GM18511 (cell line): ENCODE measurements at regions not wholly inside any gene's neighbourhood (a gene's known extent, or its start where the extent isn't known, plus 50 kb on each side); places are given as distances from the start of the nearest gene placed in this dataset.

ENCODE experiments used
- ATAC-seq: cut with Tn5 transposase; IDR thresholded peaks from one replicate; pipeline ENCODE4 v1.9.1; 2021; ENCODE audit warnings: mild to moderate bottlenecking, moderate library complexity; ENCODE audit not compliant: unreplicated experiment

DNA sequence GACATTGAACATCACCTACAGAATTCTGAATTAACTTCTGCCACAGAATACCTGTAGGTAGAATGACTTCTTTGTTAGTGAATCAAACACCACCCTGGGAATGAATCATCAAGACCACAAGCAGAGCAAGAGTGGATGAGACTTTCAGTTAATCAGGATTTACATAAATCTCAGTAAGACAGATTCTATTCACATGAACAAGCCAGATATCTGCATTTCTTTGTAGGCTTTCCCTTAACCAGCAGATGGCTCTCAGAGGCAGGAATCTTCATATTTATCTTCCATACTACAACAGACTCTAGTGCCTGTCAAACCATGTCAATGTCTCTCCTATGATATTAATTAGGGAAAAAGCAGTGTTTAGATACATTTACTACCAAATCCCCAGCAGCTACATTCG lies 412.1 kb downstream of the KLF12 start:
- ATAC-seq, result peak; percentile 91

DNA sequence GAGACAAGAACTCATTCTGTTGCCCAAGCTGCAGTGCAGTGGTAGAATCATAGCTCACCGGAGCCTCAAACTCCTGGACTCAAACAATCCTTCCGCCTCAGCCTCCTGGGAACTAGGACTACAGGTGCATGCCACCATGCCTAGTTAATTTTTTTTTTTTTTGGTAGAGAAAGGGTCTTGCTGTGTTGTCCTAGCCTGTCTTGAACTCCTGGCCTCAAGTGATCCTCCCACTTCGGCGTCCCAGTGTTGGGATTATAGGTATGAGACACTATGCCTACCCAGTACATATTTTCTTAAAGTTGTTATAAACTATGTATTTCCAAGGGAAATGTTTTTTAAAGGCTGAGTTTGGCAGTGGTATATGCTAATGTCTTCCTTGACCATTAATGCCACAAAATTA lies 412.6 kb downstream of the KLF12 start:
- ATAC-seq, result peak; percentile 5

DNA sequence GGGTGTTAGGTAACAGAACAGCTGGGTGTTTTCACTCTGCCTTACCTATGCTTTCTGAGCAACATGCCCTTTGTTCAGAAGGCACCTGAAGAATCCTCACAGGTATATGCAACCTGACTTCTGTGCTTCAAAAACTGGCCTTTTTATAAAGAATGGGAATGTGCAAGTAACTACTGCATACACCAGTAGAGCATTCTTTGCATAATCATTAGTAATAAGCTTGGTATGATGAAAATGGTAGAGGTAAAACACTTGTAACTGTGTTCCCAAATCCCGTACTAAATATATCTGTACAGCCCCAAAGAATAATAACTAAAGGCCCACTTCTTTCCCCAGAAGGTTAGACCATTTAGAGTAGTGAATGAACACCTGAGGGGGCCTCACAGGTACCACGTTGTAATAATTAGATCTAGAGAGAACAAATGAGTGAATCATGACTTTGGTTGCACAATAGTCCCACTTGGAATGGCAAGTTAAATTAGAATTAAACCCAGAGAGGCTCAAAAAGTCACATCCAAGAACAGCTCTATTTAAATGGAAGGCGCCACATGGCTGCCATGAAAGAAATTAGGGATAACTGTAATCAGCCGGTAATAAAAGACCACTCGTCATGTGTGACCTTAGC lies 413.9 kb downstream of the KLF12 start:
- no peak for ATAC-seq

DNA sequence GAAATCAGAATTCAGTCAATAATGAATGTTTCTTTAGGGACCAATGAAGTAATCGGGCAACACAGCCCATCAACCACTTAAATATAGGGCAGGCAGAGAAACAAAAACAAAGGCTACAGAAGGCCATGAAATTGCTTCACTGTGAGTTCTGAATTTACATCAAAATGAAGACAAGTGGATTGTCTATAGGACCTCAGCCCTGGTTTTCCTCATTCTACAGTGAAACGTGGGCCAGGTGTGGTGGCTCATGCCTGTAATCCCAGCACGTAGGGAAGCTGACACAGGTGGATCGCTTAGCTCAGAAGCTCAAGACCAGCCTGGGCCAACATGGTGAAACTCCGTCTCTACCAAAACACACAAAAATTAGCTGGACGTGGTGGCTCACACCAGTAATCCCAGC lies 416.0 kb downstream of the KLF12 start:
- ATAC-seq, result no peak

DNA sequence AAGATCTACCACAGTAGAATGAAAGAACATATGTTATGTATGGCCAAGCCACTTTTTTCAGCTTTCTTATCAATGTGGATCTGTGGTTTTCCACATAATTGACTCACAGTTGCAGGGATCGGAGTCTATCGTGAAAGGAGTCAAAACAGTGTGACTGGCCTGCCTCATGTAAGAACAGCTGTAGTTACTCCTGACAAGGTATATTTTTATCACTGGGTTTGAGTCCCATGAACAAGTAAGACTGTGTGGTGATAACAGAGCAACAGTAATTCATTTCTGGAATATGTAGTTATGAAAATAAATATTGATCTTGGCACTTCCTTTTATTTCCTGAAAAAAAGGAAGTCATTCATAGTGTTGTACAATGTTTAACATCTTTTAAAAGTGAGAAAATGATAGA lies 416.6 kb downstream of the KLF12 start:
- no peak for ATAC-seq

DNA sequence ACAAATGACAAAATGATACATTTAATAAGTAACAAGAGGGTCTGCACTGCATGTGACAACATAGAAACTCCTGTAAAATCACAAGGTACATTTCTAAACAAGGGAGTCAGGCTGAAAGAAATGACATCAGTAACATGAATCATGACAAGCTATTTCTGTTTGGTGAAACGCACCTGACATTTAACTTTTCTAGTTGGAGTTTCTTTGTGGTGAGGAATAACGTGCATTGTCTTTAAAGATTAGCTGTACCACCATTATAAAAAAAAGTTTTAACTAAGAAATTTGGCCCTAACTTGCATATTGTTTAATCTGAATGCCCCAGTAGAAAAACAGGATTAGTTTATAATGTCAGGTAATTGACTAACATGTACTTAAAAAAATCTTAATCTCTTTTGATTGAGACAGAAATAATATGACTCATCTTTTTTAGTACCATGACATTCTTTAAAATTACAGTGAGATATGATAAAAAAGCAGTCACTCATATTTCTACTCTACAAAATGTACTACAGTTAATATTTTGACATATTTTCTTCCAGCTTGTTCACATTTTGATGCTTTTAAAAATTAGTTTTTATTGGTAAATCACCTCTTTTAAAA lies 418.2 kb downstream of the KLF12 start:
- ATAC-seq, result peak; percentile 67

DNA sequence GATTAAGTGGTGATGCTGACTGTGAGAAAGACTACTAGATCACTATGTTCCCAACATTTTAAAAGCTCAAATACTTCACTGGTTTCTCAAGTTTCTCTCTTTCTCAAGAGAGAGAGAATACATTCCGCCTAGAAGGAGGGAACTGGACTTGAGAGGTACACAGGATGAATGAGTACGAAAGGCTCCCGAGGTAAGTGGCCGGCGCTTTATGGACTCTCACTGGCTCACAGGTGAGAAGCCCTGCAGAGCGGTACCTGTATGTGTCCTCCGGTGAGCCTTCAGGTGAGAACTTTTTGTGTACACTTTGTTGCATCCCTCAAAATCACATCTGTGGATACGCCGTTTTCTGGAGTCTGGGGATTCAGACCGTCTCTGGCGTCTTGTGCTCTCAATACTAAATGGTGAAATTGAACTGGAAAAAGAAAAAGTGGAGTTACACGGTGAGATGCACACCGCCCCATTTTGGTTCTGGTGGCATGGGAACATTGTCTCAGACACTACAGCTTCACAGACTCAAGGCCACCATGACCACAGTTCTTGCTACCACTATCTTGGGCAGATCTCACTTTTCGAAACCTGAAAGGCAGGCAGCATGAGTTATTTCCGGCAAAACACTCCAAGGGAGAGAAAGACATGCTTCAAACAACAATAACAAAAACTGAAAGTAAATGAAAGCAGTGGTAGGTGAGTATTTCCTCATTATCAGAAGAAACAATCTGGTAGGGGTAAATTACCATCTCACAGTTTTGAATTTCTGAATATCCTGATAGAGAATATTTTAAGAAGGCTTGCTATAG lies 418.9 kb downstream of the KLF12 start:
- ATAC-seq, result peak; percentile 95

DNA sequence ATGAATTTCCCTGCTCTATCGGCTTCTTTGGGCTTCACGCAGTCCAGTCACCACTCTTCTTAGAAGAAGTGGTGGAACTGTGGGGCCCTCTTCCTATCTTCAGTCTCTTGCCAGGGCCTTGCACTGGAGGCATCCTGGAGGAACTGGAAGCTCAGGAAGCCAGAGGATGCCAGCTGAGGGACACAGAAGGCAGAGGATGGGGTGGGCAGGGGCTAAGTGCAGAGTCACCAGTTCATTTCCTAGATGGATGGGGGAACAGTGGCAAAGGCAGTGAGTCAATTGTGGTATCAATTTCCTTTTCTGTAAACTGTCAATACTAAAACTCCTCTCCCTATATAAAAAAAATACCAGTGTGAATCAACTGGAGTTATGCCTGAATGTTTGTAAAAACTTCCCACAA lies 419.7 kb downstream of the KLF12 start:
- no peak for ATAC-seq

DNA sequence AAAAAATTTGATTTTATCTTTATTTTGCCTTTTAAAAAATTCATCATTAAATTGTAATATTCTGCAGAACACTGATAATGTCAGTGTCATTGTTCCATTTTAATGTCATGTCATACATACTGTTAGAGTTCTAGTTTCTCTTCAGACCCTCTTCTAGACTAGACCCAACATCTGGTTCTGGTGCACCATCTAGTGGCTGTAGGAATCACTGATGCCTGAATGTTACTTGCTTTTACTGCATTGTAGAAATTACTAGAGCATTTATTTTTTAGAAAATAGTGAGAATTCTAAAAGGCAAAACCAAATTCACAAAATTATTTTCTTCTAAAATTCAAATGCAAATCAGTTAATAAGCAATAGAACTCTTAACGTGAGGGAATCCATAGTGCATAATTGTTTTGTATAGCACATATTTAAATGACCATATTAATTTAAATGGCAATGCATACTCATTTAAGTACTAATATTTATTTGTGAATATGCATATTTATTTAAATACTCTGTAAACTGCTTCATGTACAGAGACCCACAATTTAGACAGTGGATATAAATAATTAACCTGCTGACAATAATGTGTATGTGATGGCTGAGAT lies 425.7 kb downstream of the KLF12 start:
- peak; percentile 95 for ATAC-seq

DNA sequence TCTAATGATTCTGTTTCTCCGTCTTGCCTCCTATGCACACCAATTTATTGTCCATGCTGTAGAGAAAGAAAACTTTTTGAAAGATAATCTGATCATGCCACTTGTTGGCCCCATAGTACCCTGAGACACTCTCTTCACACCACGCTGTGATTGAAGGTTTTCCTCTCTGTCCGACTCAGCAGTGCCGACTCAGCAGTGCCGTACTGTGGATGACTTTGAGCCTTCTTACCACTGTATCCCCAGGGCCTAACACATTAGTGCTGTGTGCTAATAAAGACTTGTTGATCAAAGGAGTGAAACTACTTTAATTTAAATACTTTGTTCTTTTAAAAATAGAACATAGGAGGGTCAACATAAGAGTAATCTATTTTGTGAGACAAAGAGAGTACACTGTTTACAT lies 429.6 kb downstream of the KLF12 start:
- no peak for ATAC-seq

DNA sequence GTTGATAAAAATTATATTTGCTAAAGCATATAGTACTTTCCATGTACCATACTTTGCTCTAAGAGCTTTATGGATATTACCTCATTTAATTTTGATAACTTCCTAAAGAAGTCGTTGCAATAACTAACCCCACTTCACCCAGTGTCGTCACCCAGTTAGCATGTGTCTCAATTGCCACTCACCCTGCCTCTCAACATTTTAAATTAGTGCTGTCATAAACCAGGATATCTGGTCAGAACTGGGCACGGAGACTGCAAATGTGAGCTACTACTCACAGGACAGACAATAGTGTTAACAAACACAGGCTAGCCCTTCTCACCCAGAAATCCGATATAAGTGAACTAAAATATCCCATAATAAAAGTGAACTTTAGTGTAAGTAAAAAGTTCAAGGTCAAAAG lies 430.6 kb downstream of the KLF12 start:
- ATAC-seq, result no peak

DNA sequence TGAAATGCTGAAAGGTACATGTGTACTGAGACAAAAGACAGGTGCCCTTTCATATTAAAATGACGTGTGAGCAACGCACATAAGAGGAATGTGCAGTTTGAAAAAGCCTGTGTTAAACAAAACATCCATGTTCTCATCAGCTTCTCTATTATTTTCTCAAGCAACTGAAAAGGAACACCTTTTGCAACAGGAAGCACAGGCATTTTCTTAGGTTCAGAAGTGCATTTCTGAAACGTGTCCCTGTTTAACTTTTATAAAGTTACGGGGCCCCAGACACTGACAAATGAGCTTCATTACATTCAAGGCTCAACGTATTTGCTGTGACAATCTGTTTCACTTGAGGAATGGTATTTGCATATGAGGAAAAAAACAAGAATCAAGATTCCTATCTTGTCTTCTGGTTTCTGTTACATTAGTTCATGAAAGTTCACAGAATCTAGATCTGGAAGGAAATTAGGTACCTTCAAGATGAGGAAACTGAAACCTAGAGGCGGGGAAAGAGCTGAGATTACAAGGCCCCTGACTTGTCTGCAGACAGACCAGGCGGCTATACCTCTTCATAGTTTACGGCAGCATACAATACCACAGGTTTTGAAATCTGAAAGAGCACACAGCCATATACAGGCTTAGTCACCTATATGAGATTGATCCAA lies 431.7 kb downstream of the KLF12 start:
- ATAC-seq, result peak; percentile 88

DNA sequence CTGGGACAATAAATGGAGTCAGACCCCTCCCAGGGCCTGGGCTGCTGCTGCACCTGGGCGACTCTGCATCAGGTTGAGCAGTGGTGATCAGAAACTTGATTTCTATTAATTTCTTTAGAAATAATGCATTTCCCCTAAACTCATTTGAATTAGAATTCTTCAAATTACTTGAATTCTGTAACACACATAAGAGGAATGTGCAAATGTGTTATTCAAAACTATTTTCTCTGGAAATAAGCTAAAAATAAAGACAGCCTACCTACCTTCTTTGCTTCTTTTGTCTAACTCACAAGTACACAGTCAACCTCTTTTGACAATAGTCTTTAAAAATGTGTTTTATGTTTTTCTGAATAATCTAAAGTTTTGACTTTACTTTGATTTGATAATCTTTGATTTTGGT lies 433.0 kb downstream of the KLF12 start:
- no peak for ATAC-seq

DNA sequence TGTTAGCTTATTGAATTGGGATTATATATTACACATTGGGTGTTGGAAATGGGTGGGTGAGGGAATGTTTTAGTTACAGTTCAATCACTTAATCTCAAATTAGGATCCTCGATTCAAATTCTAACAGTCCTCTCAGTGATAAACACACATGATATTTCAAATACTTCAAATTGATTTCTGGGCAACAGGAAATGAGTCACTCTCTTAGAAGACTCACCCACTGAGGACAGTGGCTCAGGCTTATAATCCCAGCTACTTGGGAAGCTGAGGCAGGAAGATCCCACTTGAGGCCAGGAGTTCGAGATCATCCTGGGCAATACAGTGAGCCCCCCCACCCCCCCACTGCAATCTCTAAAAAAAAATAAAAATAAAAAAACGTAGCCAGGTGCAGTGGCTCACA lies 435.3 kb downstream of the KLF12 start:
- ATAC-seq, result no peak

DNA sequence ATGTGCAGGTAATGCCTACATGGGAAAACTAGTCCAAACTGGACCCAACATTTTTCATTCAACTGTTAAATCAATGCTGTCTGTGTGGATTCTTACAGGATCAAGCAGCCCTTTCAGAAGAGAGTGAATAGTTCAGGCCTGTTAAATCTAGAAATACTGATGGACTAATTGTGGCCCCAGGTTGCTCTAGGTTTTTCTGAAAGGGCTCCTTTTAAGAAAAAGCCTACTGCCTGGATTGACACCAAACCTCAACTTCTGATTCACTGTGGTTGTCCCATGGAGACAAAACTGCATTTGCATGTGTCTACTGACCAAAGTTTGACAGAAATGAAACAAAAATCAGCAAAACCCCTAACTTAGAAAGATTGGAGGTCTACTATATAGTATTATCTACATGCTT lies 437.0 kb downstream of the KLF12 start:
- no peak for ATAC-seq

DNA sequence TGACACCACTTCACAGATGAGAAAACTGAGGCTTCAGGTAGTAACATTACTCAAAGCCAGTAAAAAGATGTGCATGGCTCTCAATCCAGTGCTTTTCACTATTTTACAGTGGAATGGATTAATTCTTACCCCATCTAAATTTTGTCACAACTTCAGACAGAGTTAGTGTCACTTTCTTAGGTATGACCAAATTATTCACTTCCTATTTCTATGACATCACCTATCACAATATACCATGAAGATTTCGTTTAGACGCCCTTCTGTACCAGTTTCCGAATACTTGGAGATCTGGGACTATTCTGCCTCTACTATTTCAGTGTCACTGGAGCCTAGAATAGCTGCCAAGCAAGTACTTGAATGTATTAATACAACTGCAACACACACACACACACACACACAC lies 437.5 kb downstream of the KLF12 start:
- no peak for ATAC-seq

DNA sequence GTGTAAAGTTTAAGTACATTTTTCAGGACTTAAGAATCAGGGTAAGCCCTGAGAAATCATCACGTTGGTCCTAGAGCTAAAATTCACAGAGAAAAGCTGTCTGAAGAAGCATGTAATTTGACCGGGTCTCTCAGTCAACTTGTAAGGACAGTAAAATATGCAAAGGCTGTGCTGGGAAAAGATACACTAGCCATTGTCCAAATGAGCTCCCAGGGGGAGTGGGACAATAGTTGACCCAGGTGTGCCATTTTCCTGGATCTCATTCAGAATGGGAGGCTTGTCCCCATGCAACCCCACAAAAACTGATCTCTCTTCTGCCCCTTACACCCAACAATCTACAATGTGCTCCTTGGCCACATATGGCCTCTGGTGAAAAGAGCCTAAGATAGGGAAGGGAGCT lies 437.9 kb downstream of the KLF12 start:
- no peak for ATAC-seq

DNA sequence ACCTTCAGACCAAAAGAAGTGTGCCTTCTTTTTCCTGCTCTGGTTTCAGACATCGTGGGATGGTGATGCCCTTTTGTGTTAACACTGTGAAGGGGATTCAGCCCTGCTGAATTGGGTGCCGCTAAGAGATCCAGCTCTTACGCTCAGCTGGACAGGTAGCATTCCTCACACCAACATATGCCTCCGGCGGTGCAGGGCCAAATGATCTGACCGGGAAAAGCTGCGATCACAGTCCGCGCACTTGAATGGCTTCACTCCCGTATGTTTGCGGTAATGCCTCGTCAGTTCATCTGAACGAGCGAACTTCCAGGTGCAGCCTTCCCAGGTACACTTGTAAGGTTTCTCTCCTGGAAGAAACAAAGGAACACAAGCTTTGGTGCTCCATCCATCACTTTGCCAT lies 438.9 kb downstream of the KLF12 start:
- ATAC-seq, result no peak

DNA sequence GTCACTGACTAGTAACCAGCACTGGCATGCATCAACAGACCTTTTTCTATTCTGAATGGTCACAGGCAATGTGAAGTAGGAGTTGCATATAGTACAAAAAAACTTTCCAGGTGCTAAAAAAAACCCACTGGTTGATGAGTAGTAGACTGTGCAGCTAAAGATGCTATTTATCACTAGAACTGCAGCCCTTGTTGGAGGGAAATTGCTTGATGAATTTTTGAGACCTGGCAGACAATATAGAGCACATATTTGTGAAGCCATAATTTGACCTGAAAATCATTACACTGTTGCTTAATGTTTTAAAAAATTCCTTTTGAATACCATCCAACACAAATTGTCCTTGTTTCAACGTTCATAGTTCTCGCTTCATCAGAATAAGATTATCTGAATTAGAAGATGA lies 441.0 kb downstream of the KLF12 start:
- ATAC-seq, result no peak

DNA sequence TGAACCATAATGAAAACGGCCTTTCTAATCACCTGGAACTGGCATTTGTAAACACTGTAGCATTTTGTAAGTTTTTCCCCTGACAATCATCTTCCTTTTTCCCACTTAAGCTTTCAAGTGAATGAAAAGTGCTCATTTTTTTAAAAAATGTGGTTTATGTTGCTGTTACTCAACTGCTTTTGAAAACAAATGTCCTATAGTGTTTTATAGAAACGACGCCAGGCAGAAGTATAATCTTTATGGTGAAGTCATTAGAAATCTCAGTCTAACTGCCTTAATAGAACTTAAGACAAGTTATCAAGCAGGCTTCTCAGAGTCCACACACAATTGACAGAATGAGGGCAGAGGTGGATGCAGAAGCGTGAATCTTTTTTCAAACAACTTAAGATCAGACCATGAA lies 442.3 kb downstream of the KLF12 start:
- no peak for ATAC-seq

DNA sequence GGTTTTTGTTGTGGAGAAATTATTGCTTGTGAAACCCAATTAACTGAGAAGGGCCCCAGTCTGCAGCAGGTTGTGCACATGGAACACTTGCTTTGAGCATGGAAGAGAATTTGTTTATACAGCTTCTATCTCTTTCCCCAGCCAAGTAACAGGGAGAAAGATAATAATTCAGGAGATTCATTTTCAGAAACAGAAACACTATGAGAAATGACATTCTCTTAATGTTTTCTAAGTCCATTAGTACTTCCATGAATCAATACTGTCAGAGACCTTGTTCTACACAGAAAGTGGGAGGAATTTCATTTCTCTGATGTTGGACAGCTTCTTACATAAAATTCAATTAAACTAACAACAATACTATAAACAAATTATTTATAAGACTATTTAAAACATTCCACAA lies 446.3 kb downstream of the KLF12 start:
- no peak for ATAC-seq

DNA sequence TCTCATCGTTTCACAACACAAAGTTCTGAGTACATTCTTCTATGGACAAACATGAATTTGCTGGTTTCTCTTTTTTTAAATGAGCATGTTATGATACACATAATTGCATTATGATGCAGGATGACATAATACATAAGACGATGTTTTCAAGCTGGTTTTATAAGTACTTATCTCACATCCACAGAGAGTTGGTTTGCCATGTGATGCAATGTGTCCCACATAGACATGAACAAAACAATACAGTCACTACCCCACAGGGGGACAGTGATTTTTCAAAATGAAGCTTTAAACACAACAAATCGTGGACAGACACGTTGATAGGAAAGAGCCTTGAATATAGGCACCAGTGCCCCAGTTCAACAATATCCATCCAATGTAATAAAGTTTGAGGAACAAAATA lies 447.1 kb downstream of the KLF12 start:
- ATAC-seq, result no peak
